Omental fat pad (tissue), 3 donors: ENCODE measurements at regions not wholly inside any gene's neighbourhood (a gene's known extent, or its start where the extent isn't known, plus 50 kb on each side); places are given as distances from the start of the nearest gene placed in this dataset.

Experiments
- ATAC-seq: fragments of 150-250 bp; one replicate; pipeline ENCODE4 v1.9.1; 2016; ENCODE audit warnings: mild to moderate bottlenecking, moderate library complexity; ENCODE audit not compliant: low FRiP score
- DNase-seq: peaks from one replicate; pipeline ENCODE4 v3.0.0-alpha.2; 2019; ENCODE audit warnings: low spot score
- TF ChIP-seq, protein P1 (sequence below), 3 donors: fragments of 450-650 bp; IDR thresholded peaks; one replicate each; pipeline ENCODE4 v1.5.1; 2016 to 2017; ENCODE audit warnings: antibody characterized with exemption in 3 of 3, mild to moderate bottlenecking in 3 of 3, moderate library complexity in 2 of 3

DNA sequence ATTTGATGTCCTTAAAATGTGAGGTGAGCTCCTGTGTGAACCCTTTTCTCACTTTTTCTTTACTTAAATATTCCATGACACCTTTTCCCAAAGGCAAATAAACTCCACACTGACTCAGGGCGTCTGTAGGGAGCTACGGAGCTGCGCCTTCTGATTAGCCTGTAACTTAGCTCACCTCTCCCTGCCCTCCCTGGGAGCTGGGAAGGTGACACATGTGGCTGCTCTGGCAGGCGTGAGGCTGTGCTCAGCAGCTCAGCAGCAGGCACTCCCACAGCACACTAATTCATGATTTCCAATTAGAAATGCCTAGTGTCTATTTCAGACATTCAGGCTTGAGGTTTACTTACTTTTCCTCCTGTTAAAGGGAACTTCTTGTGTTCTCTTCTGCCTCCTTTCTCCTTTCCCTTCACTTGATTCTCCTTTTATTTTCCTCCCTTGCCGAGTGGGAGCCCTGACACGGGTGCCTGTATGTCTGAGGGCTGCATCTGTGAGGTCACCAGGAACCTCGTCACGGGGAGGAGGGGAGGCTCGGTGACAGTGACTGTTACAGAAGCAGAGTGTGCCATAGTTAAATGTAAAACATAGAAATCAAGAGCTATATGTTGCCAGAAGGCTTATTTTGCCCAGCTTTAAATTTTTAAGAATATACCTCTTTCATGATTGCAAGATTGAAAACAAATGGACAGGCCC is 437.1 kb downstream of the DCDC2C start:
- no peak for DNase-seq
- no peak for ATAC-seq
- TF ChIP-seq, protein P1, sequence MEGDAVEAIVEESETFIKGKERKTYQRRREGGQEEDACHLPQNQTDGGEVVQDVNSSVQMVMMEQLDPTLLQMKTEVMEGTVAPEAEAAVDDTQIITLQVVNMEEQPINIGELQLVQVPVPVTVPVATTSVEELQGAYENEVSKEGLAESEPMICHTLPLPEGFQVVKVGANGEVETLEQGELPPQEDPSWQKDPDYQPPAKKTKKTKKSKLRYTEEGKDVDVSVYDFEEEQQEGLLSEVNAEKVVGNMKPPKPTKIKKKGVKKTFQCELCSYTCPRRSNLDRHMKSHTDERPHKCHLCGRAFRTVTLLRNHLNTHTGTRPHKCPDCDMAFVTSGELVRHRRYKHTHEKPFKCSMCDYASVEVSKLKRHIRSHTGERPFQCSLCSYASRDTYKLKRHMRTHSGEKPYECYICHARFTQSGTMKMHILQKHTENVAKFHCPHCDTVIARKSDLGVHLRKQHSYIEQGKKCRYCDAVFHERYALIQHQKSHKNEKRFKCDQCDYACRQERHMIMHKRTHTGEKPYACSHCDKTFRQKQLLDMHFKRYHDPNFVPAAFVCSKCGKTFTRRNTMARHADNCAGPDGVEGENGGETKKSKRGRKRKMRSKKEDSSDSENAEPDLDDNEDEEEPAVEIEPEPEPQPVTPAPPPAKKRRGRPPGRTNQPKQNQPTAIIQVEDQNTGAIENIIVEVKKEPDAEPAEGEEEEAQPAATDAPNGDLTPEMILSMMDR (IDR thresholded peaks at IDR 0.05), result no peak

DNA sequence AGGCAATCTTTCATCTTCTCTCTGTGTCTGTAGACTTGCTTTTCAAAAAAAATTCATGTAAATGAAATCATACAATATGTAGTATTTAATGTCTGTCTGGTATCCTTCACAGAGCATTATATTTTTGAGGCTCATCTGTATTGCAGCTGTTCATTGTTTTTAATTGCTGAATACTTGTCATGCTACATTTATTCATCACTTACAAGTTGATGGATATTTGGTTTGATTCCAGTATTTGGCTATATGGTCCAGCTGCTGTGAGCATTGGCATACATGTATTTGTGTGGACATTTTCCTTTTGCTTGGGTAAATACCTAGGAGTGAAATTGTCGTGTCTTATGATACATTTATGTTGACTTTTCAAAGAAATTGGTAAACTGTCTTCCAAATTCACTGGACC is 441.4 kb downstream of the DCDC2C start:
- ATAC-seq (no peak), DNase-seq (no peak)
- TF ChIP-seq, protein P1 (IDR thresholded peaks at IDR 0.05), result no peak

DNA sequence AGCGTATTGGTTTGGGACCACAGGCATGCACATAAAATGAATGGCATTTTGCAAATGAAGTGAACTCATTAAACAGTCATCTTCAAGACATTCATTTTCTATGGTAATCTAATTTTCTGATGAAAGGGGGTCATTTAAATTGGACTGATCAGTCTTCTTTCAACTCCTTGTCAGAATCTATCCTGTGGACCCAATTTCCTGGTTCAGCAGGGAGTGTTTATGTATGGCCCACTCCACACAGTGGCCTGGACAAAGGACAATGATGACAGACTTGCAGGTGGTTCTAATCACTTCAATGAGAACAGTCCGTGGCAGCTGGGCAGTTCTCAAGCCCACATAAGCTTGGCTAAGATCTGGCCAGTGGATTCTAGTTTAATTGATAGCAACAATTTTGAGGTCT is 448.1 kb downstream of the DCDC2C start:
- TF ChIP-seq, protein P1 (IDR thresholded peaks at IDR 0.05), result no peak
- ATAC-seq, result no peak
- DNase-seq, result no peak

DNA sequence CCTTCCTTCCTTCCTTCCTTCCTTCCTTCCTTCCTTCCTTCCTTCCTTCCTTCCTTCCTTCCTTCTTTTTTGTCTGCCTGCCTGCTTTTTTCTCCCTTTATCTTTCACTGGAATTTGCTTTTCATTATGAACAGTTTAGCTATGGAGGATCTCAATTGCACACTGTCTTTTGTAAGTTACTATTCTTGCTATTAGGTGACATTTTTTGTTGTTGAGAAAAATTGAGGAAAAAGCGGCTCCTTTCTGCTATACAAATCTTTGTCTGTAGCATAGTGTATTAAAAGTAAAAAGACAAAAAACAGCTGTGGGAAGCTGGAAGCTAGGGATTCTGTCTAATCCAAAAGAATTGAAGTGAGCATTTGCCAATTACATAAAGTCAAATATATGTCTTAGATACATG is 448.7 kb downstream of the DCDC2C start:
- DNase-seq (no peak), ATAC-seq (no peak)
- TF ChIP-seq, protein P1 (IDR thresholded peaks at IDR 0.05), result no peak

DNA sequence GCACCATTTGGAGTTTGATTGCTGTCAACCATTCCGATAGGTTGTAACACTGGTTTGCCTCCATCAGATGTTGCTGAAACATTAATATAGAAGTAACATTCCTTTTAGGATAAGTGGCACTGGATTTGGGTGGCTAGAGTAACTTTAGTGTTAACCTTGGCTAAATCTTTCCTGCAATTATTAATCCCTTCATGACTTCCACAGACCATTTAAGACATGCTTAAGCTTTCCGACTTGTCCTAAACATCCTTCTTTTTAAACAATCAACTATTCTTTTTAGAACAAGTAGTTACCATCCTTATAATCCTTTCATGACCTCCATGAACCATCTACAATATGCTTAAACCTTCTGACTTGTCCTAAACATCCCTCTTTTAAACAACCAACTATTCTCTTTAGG is 465.5 kb downstream of the DCDC2C start:
- ATAC-seq (no peak), DNase-seq (no peak)
- TF ChIP-seq, protein P1 (IDR thresholded peaks at IDR 0.05), result no peak

DNA sequence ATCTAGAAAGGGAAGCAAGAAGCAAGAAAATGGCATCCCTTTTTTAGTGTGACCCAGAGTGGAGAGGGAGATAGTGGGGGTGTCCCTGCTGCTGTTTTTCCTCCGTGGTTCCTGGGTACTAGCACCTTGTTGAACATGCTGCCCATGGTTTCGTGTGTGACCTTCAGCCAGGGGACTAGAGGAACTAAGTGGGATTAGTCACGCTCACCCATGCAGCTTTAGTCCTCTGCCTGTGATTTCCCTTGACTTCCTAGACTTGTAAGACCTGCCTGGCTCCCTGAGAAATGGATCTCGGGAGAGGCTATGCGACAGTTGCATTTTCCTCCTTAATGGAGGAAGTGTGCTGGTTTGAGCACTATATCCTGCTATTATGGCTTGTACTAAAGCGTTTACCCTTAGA is 471.4 kb downstream of the DCDC2C start:
- no peak for ATAC-seq
- TF ChIP-seq, protein P1 (IDR thresholded peaks at IDR 0.05), result no peak
- no peak for DNase-seq

DNA sequence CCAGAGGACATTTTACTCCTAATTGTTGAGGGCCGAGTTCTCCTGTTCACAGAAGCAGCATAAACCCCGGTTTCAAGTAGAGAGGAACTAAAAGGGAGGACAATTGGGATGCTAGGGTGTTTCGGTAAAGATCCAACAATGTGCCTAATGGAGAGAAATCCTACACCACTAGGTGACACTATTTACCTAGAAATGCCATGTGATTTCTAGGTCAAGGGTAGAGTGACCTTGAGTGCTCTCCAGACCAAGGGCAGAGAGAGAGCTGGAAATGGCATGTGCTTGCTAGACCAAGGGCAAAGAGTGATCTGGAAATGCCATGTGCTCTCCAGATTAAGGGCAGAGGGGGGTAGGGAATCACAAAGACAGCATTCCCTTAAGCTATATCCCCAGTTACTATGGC is 472.0 kb downstream of the DCDC2C start:
- TF ChIP-seq, protein P1 (IDR thresholded peaks at IDR 0.05), result no peak
- ATAC-seq (no peak), DNase-seq (no peak)
